Peyer's patch (tissue), 4 donors: ENCODE measurements at regions not wholly inside any gene's neighbourhood (a gene's known extent, or its start where the extent isn't known, plus 50 kb on each side); places are given as distances from the start of the nearest gene placed in this dataset.

Experiments used
- DNase-seq, 3 donors: peaks; one replicate each; pipeline ENCODE4 v3.0.0-alpha.2; 2017 to 2019
- H3K27ac ChIP-seq, 4 donors: fragments of 200-600 bp; sonication (generic); one replicate each; pipeline ENCODE4 v1.5.1; 2016 to 2019
- H3K27me3 ChIP-seq, 2 donors: fragments of 200-600 bp; sonication (generic); one replicate each; pipeline ENCODE4 v1.5.1; 2019
- H3K36me3 ChIP-seq, 3 donors: fragments of 200-600 bp; sonication (generic); one replicate each; pipeline ENCODE4 v1.5.1; 2016 to 2019
- H3K4me1 ChIP-seq, 4 donors: fragments of 200-600 bp; sonication (generic); one replicate each; pipeline ENCODE4 v1.5.1; 2016 to 2019
- H3K4me3 ChIP-seq, 4 donors: fragments of 200-600 bp; sonication (generic); 1 replicate in 3 of 4; 2 replicates in 1 of 4; pipeline ENCODE4 v1.5.1; 2016 to 2019; ENCODE audit warnings: mild to moderate bottlenecking in 1 of 4
- H3K9me3 ChIP-seq, 4 donors: fragments of 200-600 bp; sonication (generic); one replicate each; pipeline ENCODE4 v1.5.1; 2016 to 2019; ENCODE audit warnings: mild to moderate bottlenecking in 1 of 4
- CTCF ChIP-seq, 6 experiments: fragments of 450-650 bp in 4 of 6; fragments of 200-600 bp in 2 of 6; sonication (generic) in 1 of 6; IDR thresholded peaks; one replicate each; pipeline ENCODE4 v1.5.1; 2017 to 2019; ENCODE audit warnings: antibody characterized with exemption in 6 of 6, mild to moderate bottlenecking in 3 of 6, moderate library complexity in 1 of 6
- POLR2A ChIP-seq, 2 donors: fragments of 450-650 bp; IDR thresholded peaks; one replicate each; pipeline ENCODE4 v1.5.1; 2017; ENCODE audit warnings: antibody characterized with exemption in 2 of 2, mild to moderate bottlenecking in 2 of 2, moderate library complexity in 2 of 2

GRCh38 chr3:153392363-153392762 is 230.3 kb downstream of the RAP2B start:
- no peak for TF ChIP-seq CTCF (IDR thresholded peaks at IDR 0.05)
- no peak for TF ChIP-seq POLR2A (IDR thresholded peaks at IDR 0.05)
- Histone ChIP-seq H3K4me3 (no peak overlapping the region), H3K36me3 (no peaks in the 10 kb centered on the region), H3K4me1 (no peaks in the 10 kb centered on the region), H3K27me3 (no peaks in the 10 kb centered on the region), H3K9me3 (no peaks in the 10 kb centered on the region), H3K27ac (no peak overlapping the region)
- DNase-seq: no peak

GRCh38 chr3:153394017-153394416 is 232.0 kb downstream of the RAP2B start:
- Histone ChIP-seq H3K27ac (no peak overlapping the region), H3K4me1 (no peaks in the 10 kb centered on the region), H3K9me3 (no peaks in the 10 kb centered on the region), H3K4me3 (no peak overlapping the region), H3K36me3 (no peaks in the 10 kb centered on the region), H3K27me3 (no peaks in the 10 kb centered on the region)
- no peak for TF ChIP-seq POLR2A (IDR thresholded peaks at IDR 0.05)
- DNase-seq: no peak

- TF ChIP-seq CTCF (IDR thresholded peaks at IDR 0.05) (no peak), POLR2A (IDR thresholded peaks at IDR 0.05) (no peak)
- Histone ChIP-seq H3K4me1 (no peaks in the 10 kb centered on the region), H3K27ac (no peak overlapping the region), H3K27me3 (no peaks in the 10 kb centered on the region), H3K4me3 (no peak overlapping the region), H3K36me3 (no peaks in the 10 kb centered on the region), H3K9me3 (no peaks in the 10 kb centered on the region)
- DNase-seq: no peak
Measured at GRCh38 chr3:153396581-153396980, 234.6 kb downstream of the RAP2B start.

GRCh38 chr3:153397794-153398193 is 235.8 kb downstream of the RAP2B start:
- Histone ChIP-seq H3K4me1 (no peaks in the 10 kb centered on the region), H3K27me3 (no peaks in the 10 kb centered on the region), H3K9me3 (no peaks in the 10 kb centered on the region), H3K4me3 (no peak overlapping the region), H3K27ac (no peak overlapping the region), H3K36me3 (no peaks in the 10 kb centered on the region)
- DNase-seq: no peak
- TF ChIP-seq CTCF (IDR thresholded peaks at IDR 0.05) (no peak), POLR2A (IDR thresholded peaks at IDR 0.05) (no peak)

- TF ChIP-seq POLR2A (IDR thresholded peaks at IDR 0.05): no peak
- TF ChIP-seq CTCF (IDR thresholded peaks at IDR 0.05): no peak
- Histone ChIP-seq H3K27ac (no peak overlapping the region), H3K27me3 (no peaks in the 10 kb centered on the region), H3K36me3 (no peaks in the 10 kb centered on the region), H3K4me3 (no peak overlapping the region), H3K9me3 (no peaks in the 10 kb centered on the region), H3K4me1 (no peaks in the 10 kb centered on the region)
- DNase-seq: no peak
Measured at GRCh38 chr3:153399636-153400035, 237.6 kb downstream of the RAP2B start.

- no peaks in the 10 kb centered on the region for H3K27me3 ChIP-seq
- no peak overlapping the region for H3K4me3 ChIP-seq
- TF ChIP-seq CTCF (IDR thresholded peaks at IDR 0.05): no peak
- no peak for TF ChIP-seq POLR2A (IDR thresholded peaks at IDR 0.05)
- no peaks in the 10 kb centered on the region for H3K9me3 ChIP-seq
- no peaks in the 10 kb centered on the region for H3K36me3 ChIP-seq
- no peak overlapping the region for H3K27ac ChIP-seq
- no peak for DNase-seq
- no peaks in the 10 kb centered on the region for H3K4me1 ChIP-seq
Measured at GRCh38 chr3:153400641-153401040, 238.6 kb downstream of the RAP2B start.
